ENCODE measurements at regions not wholly inside any gene's neighbourhood (a gene's known extent, or its start where the extent isn't known, plus 50 kb on each side); places are given as distances from the start of the nearest gene placed in this dataset.

- H3K27me3 ChIP-seq (ENCODE audit: insufficient read depth, low read length), result no peaks in the 10 kb centered on the region
- no peaks in the 10 kb centered on the region for H3F3A ChIP-seq (ENCODE audit: insufficient read depth, low read length)
- no peak overlapping the region for H3K4me3 ChIP-seq (ENCODE audit: low read depth, low read length, poor library complexity, severe bottlenecking)
- no peak overlapping the region for H3K27ac ChIP-seq (ENCODE audit: low read depth, low read length, poor library complexity, severe bottlenecking)
- no peak for TF ChIP-seq EZH2 (IDR thresholded peaks at IDR 0.05; ENCODE audit: borderline replicate concordance, low read length)
- TF ChIP-seq, protein P1, sequence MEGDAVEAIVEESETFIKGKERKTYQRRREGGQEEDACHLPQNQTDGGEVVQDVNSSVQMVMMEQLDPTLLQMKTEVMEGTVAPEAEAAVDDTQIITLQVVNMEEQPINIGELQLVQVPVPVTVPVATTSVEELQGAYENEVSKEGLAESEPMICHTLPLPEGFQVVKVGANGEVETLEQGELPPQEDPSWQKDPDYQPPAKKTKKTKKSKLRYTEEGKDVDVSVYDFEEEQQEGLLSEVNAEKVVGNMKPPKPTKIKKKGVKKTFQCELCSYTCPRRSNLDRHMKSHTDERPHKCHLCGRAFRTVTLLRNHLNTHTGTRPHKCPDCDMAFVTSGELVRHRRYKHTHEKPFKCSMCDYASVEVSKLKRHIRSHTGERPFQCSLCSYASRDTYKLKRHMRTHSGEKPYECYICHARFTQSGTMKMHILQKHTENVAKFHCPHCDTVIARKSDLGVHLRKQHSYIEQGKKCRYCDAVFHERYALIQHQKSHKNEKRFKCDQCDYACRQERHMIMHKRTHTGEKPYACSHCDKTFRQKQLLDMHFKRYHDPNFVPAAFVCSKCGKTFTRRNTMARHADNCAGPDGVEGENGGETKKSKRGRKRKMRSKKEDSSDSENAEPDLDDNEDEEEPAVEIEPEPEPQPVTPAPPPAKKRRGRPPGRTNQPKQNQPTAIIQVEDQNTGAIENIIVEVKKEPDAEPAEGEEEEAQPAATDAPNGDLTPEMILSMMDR (IDR thresholded peaks at IDR 0.05; ENCODE audit: low read length), result no peak
- H3K9ac ChIP-seq (ENCODE audit: low read length), result no peak overlapping the region
- H3K4me1 ChIP-seq (ENCODE audit: insufficient read depth, low read length, severe bottlenecking), result no peaks in the 10 kb centered on the region
- H3K9me3 ChIP-seq (ENCODE audit: low read length), result no peaks in the 10 kb centered on the region
- no peaks in the 10 kb centered on the region for H3K36me3 ChIP-seq (ENCODE audit: insufficient read depth, low read length)
- H3K9me2 ChIP-seq (ENCODE audit: low read depth, low read length), result no peaks in the 10 kb centered on the region
- no peaks in the 10 kb centered on the region for H4K20me1 ChIP-seq (ENCODE audit: insufficient read depth, low read length)
- H3K79me2 ChIP-seq (ENCODE audit: insufficient read depth, low read length), result no peaks in the 10 kb centered on the region
- H3K4me2 ChIP-seq (ENCODE audit: low read length), result no peak overlapping the region
- no peak overlapping the region for H2AFZ ChIP-seq (ENCODE audit: low read length)
Measured at GRCh38 chr20:12179692-12180091, 262.0 kb downstream of the BTBD3 start.

- Histone ChIP-seq H3K4me2 (ENCODE audit: low read length) (no peak overlapping the region), H3K4me1 (ENCODE audit: insufficient read depth, low read length, severe bottlenecking) (no peaks in the 10 kb centered on the region), H3K9ac (ENCODE audit: low read length) (no peak overlapping the region), H3K9me2 (ENCODE audit: low read depth, low read length) (no peaks in the 10 kb centered on the region), H3K27me3 (ENCODE audit: insufficient read depth, low read length) (no peaks in the 10 kb centered on the region), H4K20me1 (ENCODE audit: insufficient read depth, low read length) (no peaks in the 10 kb centered on the region), H3K36me3 (ENCODE audit: insufficient read depth, low read length) (no peaks in the 10 kb centered on the region), H3K27ac (ENCODE audit: low read depth, low read length, poor library complexity, severe bottlenecking) (no peak overlapping the region), H3K9me3 (ENCODE audit: low read length) (no peaks in the 10 kb centered on the region), H2AFZ (ENCODE audit: low read length) (no peak overlapping the region), H3K79me2 (ENCODE audit: insufficient read depth, low read length) (no peaks in the 10 kb centered on the region), H3F3A (ENCODE audit: insufficient read depth, low read length) (no peaks in the 10 kb centered on the region), H3K4me3 (ENCODE audit: low read depth, low read length, poor library complexity, severe bottlenecking) (no peak overlapping the region)
- TF ChIP-seq, protein P1 (IDR thresholded peaks at IDR 0.05; ENCODE audit: low read length), result no peak
Measured at GRCh38 chr20:12180107-12180661, 262.5 kb downstream of the BTBD3 start.

GRCh38 chr20:12198281-12198680 is 280.6 kb downstream of the BTBD3 start:
- H3K27ac ChIP-seq (ENCODE audit: low read depth, low read length, poor library complexity, severe bottlenecking), result no peak overlapping the region
- H3K27me3 ChIP-seq (ENCODE audit: insufficient read depth, low read length), result no peaks in the 10 kb centered on the region
- H2AFZ ChIP-seq (ENCODE audit: low read length), result no peak overlapping the region
- no peak for TF ChIP-seq EZH2 (IDR thresholded peaks at IDR 0.05; ENCODE audit: borderline replicate concordance, low read length)
- TF ChIP-seq, protein P1 (IDR thresholded peaks at IDR 0.05; ENCODE audit: low read length), result no peak
- H3K4me3 ChIP-seq (ENCODE audit: low read depth, low read length, poor library complexity, severe bottlenecking), result no peak overlapping the region
- H3K36me3 ChIP-seq (ENCODE audit: insufficient read depth, low read length), result no peaks in the 10 kb centered on the region
- H3F3A ChIP-seq (ENCODE audit: insufficient read depth, low read length), result no peaks in the 10 kb centered on the region
- H3K9me2 ChIP-seq (ENCODE audit: low read depth, low read length), result no peaks in the 10 kb centered on the region
- no peaks in the 10 kb centered on the region for H4K20me1 ChIP-seq (ENCODE audit: insufficient read depth, low read length)
- H3K9me3 ChIP-seq (ENCODE audit: low read length), result no peaks in the 10 kb centered on the region
- H3K4me2 ChIP-seq (ENCODE audit: low read length), result no peak overlapping the region
- H3K79me2 ChIP-seq (ENCODE audit: insufficient read depth, low read length), result no peaks in the 10 kb centered on the region
- no peak overlapping the region for H3K9ac ChIP-seq (ENCODE audit: low read length)
- H3K4me1 ChIP-seq (ENCODE audit: insufficient read depth, low read length, severe bottlenecking), result no peaks in the 10 kb centered on the region
